H1 (cell line): ENCODE measurements at regions not wholly inside any gene's neighbourhood (a gene's known extent, or its start where the extent isn't known, plus 50 kb on each side); places are given as distances from the start of the nearest gene placed in this dataset.
A peak's percentile ranks its signal among the peaks of the same experiment; 100 is the strongest.

Experiments used
- CTCF ChIA-PET: fragments of 300-600 bp; sonication (Branson Sonifier 250); formaldehyde crosslinking; loops from one replicate; lab custom pipeline; 2021; ENCODE audit not compliant: partially characterized antibody; lab: Charles Lee
- POLR2A ChIA-PET: fragments of 300-600 bp; sonication (Branson Sonifier 250); formaldehyde crosslinking; loops from one replicate; lab custom pipeline; 2021; ENCODE audit warnings: inconsistent platforms; ENCODE audit not compliant: partially characterized antibody; lab: Charles Lee
- DNase-seq, 2 experiments: peaks; one replicate each; pipeline versions ENCODE4 v3.0.0 to v3.0.0-alpha.2; 2010 to 2022; ENCODE audit warnings: low spot score in 2 of 2, low read depth in 1 of 2, mixed read lengths in 1 of 2
- FAIRE-seq: peaks from 2 replicates; lab custom pipeline; 2011; peaks lifted over from hg19 to GRCh38; lab: Jason Lieb, UNC
- H2AFZ ChIP-seq: 2 replicates; pipeline ENCODE4 v1.8.1; 2012; ENCODE audit warnings: low read length, inconsistent platforms
- H2AK5ac ChIP-seq: 2 replicates; pipeline ENCODE4 v1.6.1; 2013; ENCODE audit warnings: low read depth, low read length
- H2BK120ac ChIP-seq: replicated peaks from 2 replicates; pipeline ENCODE3; 2013; ENCODE audit warnings: low read depth, low read length, inconsistent platforms
- H2BK12ac ChIP-seq: 2 replicates; pipeline ENCODE4 v1.6.1; 2013; ENCODE audit warnings: low read depth, low read length
- H2BK15ac ChIP-seq: 2 replicates; pipeline ENCODE4 v1.6.1; 2013; ENCODE audit warnings: low read length
- H2BK20ac ChIP-seq: 2 replicates; pipeline ENCODE4 v1.6.1; 2013; ENCODE audit warnings: low read length
- H2BK5ac ChIP-seq: 2 replicates; pipeline ENCODE4 v1.6.1; 2013; ENCODE audit warnings: low read depth, low read length
- H3K14ac ChIP-seq: 2 replicates; pipeline ENCODE4 v1.6.1; 2013; ENCODE audit warnings: inconsistent platforms; ENCODE audit not compliant: insufficient read length
- H3K18ac ChIP-seq: 2 replicates; pipeline ENCODE4 v1.6.1; 2013; ENCODE audit warnings: low read length; ENCODE audit errors: extremely low read depth
- H3K23ac ChIP-seq: 2 replicates; pipeline ENCODE4 v1.6.1; 2013; ENCODE audit warnings: inconsistent platforms; ENCODE audit not compliant: insufficient read length
- H3K23me2 ChIP-seq: 2 replicates; pipeline ENCODE4 v1.6.1; 2013; ENCODE audit warnings: low read depth, low read length
- H3K27ac ChIP-seq: 2 replicates; pipeline ENCODE4 v1.6.1; 2011; ENCODE audit warnings: low read depth, low read length, inconsistent platforms
- H3K27me3 ChIP-seq, 4 experiments: replicated peaks in 1 of 4; 1 replicate in 1 of 4; 2 replicates in 3 of 4; pipeline versions ENCODE4 v1.6.1 to v1.8.1; 2011 to 2013; ENCODE audit warnings: low read length in 3 of 4, mild to moderate bottlenecking in 3 of 4, inconsistent platforms in 2 of 4, mixed read lengths in 2 of 4, moderate library complexity in 1 of 4; ENCODE audit not compliant: control insufficient read depth in 3 of 4, insufficient read depth in 3 of 4; ENCODE audit errors: extremely low read depth in 1 of 4
- H3K36me3 ChIP-seq, 4 experiments: 2 replicates each; pipeline versions ENCODE4 v1.6.1 to v1.8.1; 2011 to 2013; ENCODE audit warnings: mild to moderate bottlenecking in 4 of 4, low read length in 3 of 4, moderate library complexity in 2 of 4, control low read depth in 1 of 4, inconsistent platforms in 1 of 4; ENCODE audit not compliant: insufficient read depth in 4 of 4, control insufficient read depth in 2 of 4
- H3K4ac ChIP-seq: replicated peaks from 2 replicates; pipeline ENCODE3; 2013; ENCODE audit warnings: low read length, low read depth, mixed read lengths, inconsistent platforms; ENCODE audit not compliant: insufficient read length
- H3K4me1 ChIP-seq, 4 experiments: replicated peaks in 1 of 4; 1 replicate in 1 of 4; 2 replicates in 3 of 4; pipeline versions ENCODE4 v1.6.1 to v1.8.1; 2011 to 2013; ENCODE audit warnings: low read length in 3 of 4, inconsistent platforms in 2 of 4, mixed read lengths in 1 of 4; ENCODE audit not compliant: insufficient read depth in 4 of 4, control insufficient read depth in 3 of 4
- H3K4me2 ChIP-seq, 2 experiments: 2 replicates each; pipeline versions ENCODE4 v1.6.1 to v1.8.1; 2011 to 2013; ENCODE audit warnings: low read depth in 2 of 2, low read length in 2 of 2, control low read depth in 1 of 2, inconsistent platforms in 1 of 2, mild to moderate bottlenecking in 1 of 2; ENCODE audit not compliant: insufficient read depth in 1 of 2
- H3K4me3 ChIP-seq, 4 experiments: fragments of 200-600, 300-600 bp in 1 of 4; sonication (generic), shearing (Covaris generic), sonication (Bioruptor Twin) in 1 of 4; 2 replicates each; pipeline versions ENCODE4 v1.5.1 to v1.8.1; 2011 to 2016; ENCODE audit warnings: low read length in 4 of 4, low read depth in 3 of 4, control low read depth in 2 of 4, inconsistent platforms in 2 of 4, mild to moderate bottlenecking in 2 of 4, mixed read lengths in 1 of 4, moderate library complexity in 1 of 4; ENCODE audit not compliant: insufficient read depth in 2 of 4; ENCODE audit errors: extremely low read depth in 1 of 4
- H3K56ac ChIP-seq: replicated peaks from 2 replicates; pipeline ENCODE3; 2013; ENCODE audit warnings: low read depth, mild to moderate bottlenecking, mixed read lengths, low read length, inconsistent platforms; ENCODE audit not compliant: insufficient read length
- H3K79me1 ChIP-seq: 2 replicates; pipeline ENCODE4 v1.6.1; 2013; ENCODE audit warnings: low read depth, low read length, control low read depth
- H3K79me2 ChIP-seq, 2 experiments: 2 replicates each; pipeline versions ENCODE4 v1.6.1 to v1.8.1; 2012 to 2013; ENCODE audit warnings: low read length in 2 of 2, mild to moderate bottlenecking in 2 of 2, inconsistent platforms in 1 of 2; ENCODE audit not compliant: insufficient read depth in 2 of 2, control insufficient read depth in 1 of 2
- H3K9ac ChIP-seq, 4 experiments: replicated peaks in 1 of 4; 1 replicate in 1 of 4; 2 replicates in 3 of 4; pipeline versions ENCODE4 v1.6.1 to v1.8.1; 2011 to 2013; ENCODE audit warnings: low read depth in 3 of 4, low read length in 3 of 4, control low read depth in 2 of 4, mild to moderate bottlenecking in 2 of 4, moderate library complexity in 2 of 4, inconsistent platforms in 1 of 4; ENCODE audit errors: extremely low read depth in 1 of 4
- H3K9me3 ChIP-seq, 2 experiments: 2 replicates each; pipeline versions ENCODE4 v1.6.1 to v1.8.1; 2012 to 2013; ENCODE audit warnings: mild to moderate bottlenecking in 2 of 2, moderate library complexity in 2 of 2, control low read depth in 1 of 2, inconsistent platforms in 1 of 2, low read depth in 1 of 2, low read length in 1 of 2, mixed read lengths in 1 of 2; ENCODE audit not compliant: insufficient read depth in 2 of 2
- H4K20me1 ChIP-seq, 2 experiments: replicated peaks in 1 of 2; 2 replicates each; pipeline versions ENCODE3 to v1.8.1; 2011 to 2013; ENCODE audit warnings: inconsistent platforms in 2 of 2, low read length in 2 of 2, mild to moderate bottlenecking in 1 of 2; ENCODE audit not compliant: insufficient read depth in 2 of 2, control insufficient read depth in 1 of 2
- H4K5ac ChIP-seq: 2 replicates; pipeline ENCODE4 v1.6.1; 2013; ENCODE audit warnings: low read length, low read depth, mixed read lengths, inconsistent platforms; ENCODE audit not compliant: insufficient read length
- H4K8ac ChIP-seq: 2 replicates; pipeline ENCODE4 v1.8.0; 2013; ENCODE audit warnings: mild to moderate bottlenecking, moderate library complexity, low read length, inconsistent platforms; ENCODE audit not compliant: insufficient read depth; ENCODE audit errors: extremely low read depth
- H4K91ac ChIP-seq: replicated peaks from 2 replicates; pipeline ENCODE3; 2013; ENCODE audit warnings: low read length, mixed read lengths, inconsistent platforms; ENCODE audit not compliant: insufficient read length
- BRCA1 ChIP-seq: IDR thresholded peaks from 2 replicates; pipeline ENCODE4 v1.6.1; 2012; ENCODE audit warnings: low read depth, low read length, improper control_type of control experiment
- EZH2 ChIP-seq: fragments of 200-600 bp; sonication (generic); IDR thresholded peaks from 2 replicates; pipeline ENCODE4 v1.7.1; 2012; ENCODE audit warnings: low read depth, mild to moderate bottlenecking, moderate library complexity, low read length, inconsistent platforms; ENCODE audit not compliant: severe bottlenecking
- JUN ChIP-seq: IDR thresholded peaks from 2 replicates; pipeline ENCODE4 v1.6.1; 2011; ENCODE audit warnings: low read depth, mild to moderate bottlenecking, improper control_type of control experiment, low read length
- JUND ChIP-seq: IDR thresholded peaks from 2 replicates; pipeline ENCODE4 v1.6.1; 2011; ENCODE audit warnings: mild to moderate bottlenecking, improper control_type of control experiment, low read length
- PHF8 ChIP-seq: fragments of 200-600 bp; sonication (generic); conservative IDR thresholded peaks from 2 replicates; pipeline ENCODE4 v1.7.1; 2012; ENCODE audit warnings: low read depth, mild to moderate bottlenecking, inconsistent platforms, low read length, moderate library complexity
- SP1 ChIP-seq: IDR thresholded peaks from 2 replicates; pipeline ENCODE4 v1.6.1; 2011; ENCODE audit warnings: low read depth, low read length
- ZNF274 ChIP-seq: IDR thresholded peaks from 2 replicates; pipeline ENCODE4 v1.7.0; 2012; ENCODE audit warnings: low read length, borderline replicate concordance; ENCODE audit errors: extremely low read depth
- WGBS, 2 experiments: shearing (Covaris generic) in 1 of 2; methylation state at CpG; one replicate each; pipeline versions ENCODE4 v1.1.6 to v1.1.7; 2013 to 2015; ENCODE audit warnings: low lambda C conversion rate in 2 of 2, mixed read lengths in 2 of 2, inconsistent platforms in 1 of 2, low coverage in 1 of 2, missing lambda C conversion rate in 1 of 2; ENCODE audit not compliant: insufficient replicate concordance in 2 of 2, insufficient coverage in 1 of 2, insufficient read length in 1 of 2; ENCODE audit errors: extremely low coverage in 1 of 2, missing lambda C conversion rate in 1 of 2; 5-methylcytosine and 5-hydroxymethylcytosine counted together

DNA sequence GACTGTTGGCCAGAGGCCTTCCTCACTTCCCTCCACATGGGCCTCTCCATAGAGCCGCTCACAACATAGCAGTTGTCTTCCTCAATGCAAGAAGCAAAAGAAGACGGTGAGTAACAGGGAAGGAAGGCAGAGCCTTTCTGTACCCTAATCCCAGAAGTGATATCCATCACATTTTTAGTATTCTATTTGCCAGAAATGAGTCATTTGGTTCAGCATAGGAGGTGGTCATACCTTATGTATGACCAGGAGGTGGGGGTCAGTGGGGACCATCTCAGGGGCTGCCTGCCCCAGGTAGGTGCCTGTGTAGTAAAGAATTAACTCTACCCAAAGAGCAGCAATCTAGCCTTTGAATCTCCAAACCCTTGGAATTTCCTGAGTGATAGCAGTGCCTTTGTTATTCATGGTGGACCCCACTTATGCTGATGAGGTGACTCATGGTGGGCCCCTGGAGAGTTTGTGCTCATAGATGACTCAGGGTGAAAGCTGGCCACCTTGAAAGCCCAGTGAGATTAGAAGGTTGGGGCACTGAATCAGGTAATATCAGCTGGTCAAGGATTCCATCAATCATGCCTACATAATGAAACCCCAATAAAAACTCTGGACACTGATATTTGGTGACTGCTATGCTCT, 323.9 kb upstream of the IGF1R start:
- Histone ChIP-seq H3K27me3 (no peaks in the 10 kb centered on the region), H4K20me1 (no peaks in the 10 kb centered on the region), H3K23me2 (no peaks in the 10 kb centered on the region), H3K9ac (no peak overlapping the region), H2BK20ac (no peak overlapping the region), H3K79me2 (no peaks in the 10 kb centered on the region), H2BK12ac (no peak overlapping the region), H3K4me2 (no peak overlapping the region), H3K4me1 (no peaks in the 10 kb centered on the region), H3K23ac (no peak overlapping the region), H3K27ac (no peak overlapping the region), H2BK15ac (no peak overlapping the region), H4K5ac (no peak overlapping the region), H3K56ac (no peak overlapping the region), H4K8ac (no peak overlapping the region), H3K4me3 (no peak overlapping the region), H3K9me3 (peaks cover 18 to 21% of the 10 kb centered on the region in 2 experiments; a peak in 3 of 4 replicates), H2BK5ac (no peak overlapping the region), H2AFZ (no peak overlapping the region), H3K14ac (no peak overlapping the region), H4K91ac (no peak overlapping the region), H2BK120ac (no peak overlapping the region), H3K79me1 (no peaks in the 10 kb centered on the region), H3K36me3 (peaks cover 0 to 5% (median 0%) of the 10 kb centered on the region in 4 experiments; a peak in 1 of 8 replicates), H3K4ac (no peak overlapping the region), H3K18ac (no peak overlapping the region), H2AK5ac (no peak overlapping the region)
- POLR2A ChIA-PET, result no interaction called here
- DNase-seq (no peak), FAIRE-seq (no peak)
- no peak for TF ChIP-seq ZNF274
- peak; percentile 33; the same call in 1 of the 2 replicates for TF ChIP-seq JUND
- no peak for TF ChIP-seq PHF8
- no peak for TF ChIP-seq BRCA1
- no peak for TF ChIP-seq JUN
- no peak for TF ChIP-seq SP1
- TF ChIP-seq EZH2, result no peak
- CTCF ChIA-PET, result interaction anchor here (0.6 to 1.3 kb wide), 4 partner anchors 9 to 1446 kb away, joined by 3 read pairs; no protein-coding TSS in a partner anchor
- 71% methylated on average over 2 of the region's 2 CpGs; no CpG with 5 or more reads in 1 of the 2 experiments for WGBS, 2 experiments
